Colonic mucosa (tissue), 4 donors: ENCODE measurements at regions not wholly inside any gene's neighbourhood (a gene's known extent, or its start where the extent isn't known, plus 50 kb on each side); places are given as distances from the start of the nearest gene placed in this dataset.

ENCODE experiments used
- DNase-seq: peaks from one replicate; pipeline ENCODE4 v3.0.0-alpha.2; 2020
- H3K27ac ChIP-seq: fragments of 200-600 bp; one replicate; pipeline ENCODE4 v1.8.0; 2021
- H3K27me3 ChIP-seq: fragments of 200-600 bp; one replicate; pipeline ENCODE4 v1.8.0; 2021
- H3K36me3 ChIP-seq: fragments of 200-600 bp; one replicate; pipeline ENCODE4 v1.8.0; 2021
- H3K4me1 ChIP-seq: fragments of 200-600 bp; one replicate; pipeline ENCODE4 v1.8.0; 2021; ENCODE audit warnings: mild to moderate bottlenecking
- H3K4me3 ChIP-seq: fragments of 200-600 bp; one replicate; pipeline ENCODE4 v1.8.0; 2021
- H3K9ac ChIP-seq, 2 donors: one replicate each; pipeline ENCODE4 v1.7.0; 2013; ENCODE audit warnings: control low read depth in 2 of 2, low read depth in 2 of 2, low read length in 2 of 2
- H3K9me3 ChIP-seq: fragments of 200-600 bp; one replicate; pipeline ENCODE4 v1.8.0; 2021
- CTCF ChIP-seq: fragments of 200-600 bp; IDR thresholded peaks from one replicate; pipeline ENCODE4 v1.8.0; 2022; ENCODE audit warnings: antibody characterized with exemption, mild to moderate bottlenecking
- intact Hi-C: fragments of 100-400 bp; cut with DNase I; formaldehyde crosslinking; loops from one replicate; pipeline ENCODE4 v1.14.1; 2022
- donor health status: healthy.
- donor health status: DM: no; HTN: no; CAD: no.
- donor health status: DM: no; HTN: no; CAD: no.

GRCh38 chr16:61277849-61278248, 758.4 kb downstream of the CDH8 start:
- DNase-seq: no peak
- Histone ChIP-seq H3K36me3 (no peaks in the 10 kb centered on the region), H3K9ac (no peak overlapping the region), H3K27ac (no peak overlapping the region), H3K27me3 (no peaks in the 10 kb centered on the region), H3K4me1 (no peaks in the 10 kb centered on the region), H3K4me3 (no peak overlapping the region), H3K9me3 (no peaks in the 10 kb centered on the region)
- TF ChIP-seq CTCF: no peak
- intact Hi-C loops: no loop called here

DNA sequence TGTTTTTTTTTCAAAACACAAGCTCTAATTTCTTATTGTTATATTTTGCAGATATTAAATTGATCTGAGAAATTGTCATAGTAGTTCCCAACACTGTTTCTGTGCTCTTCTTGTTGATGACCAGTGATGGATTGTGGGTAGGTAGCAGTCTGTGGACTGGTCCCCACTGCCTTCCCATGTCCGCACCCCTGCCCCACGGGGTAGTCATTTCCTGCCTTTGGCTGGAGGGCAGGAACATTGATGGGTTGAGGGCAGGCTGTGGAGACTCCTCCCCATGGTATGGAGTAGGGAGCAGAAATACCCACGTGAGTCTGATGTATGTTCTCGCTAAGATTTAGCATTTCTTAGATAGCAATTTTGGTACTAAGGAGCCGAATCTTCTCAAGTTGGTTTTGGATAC, 762.0 kb downstream of the CDH8 start:
- Histone ChIP-seq H3K27me3 (no peaks in the 10 kb centered on the region), H3K36me3 (no peaks in the 10 kb centered on the region), H3K27ac (no peak overlapping the region), H3K4me1 (no peaks in the 10 kb centered on the region), H3K9ac (no peak overlapping the region), H3K4me3 (no peak overlapping the region), H3K9me3 (no peaks in the 10 kb centered on the region)
- TF ChIP-seq CTCF: no peak
- intact Hi-C loops: no loop called here
- DNase-seq: no peak

GRCh38 chr16:61270726-61271125, 765.5 kb downstream of the CDH8 start:
- no peak for TF ChIP-seq CTCF
- Histone ChIP-seq H3K9ac (no peak overlapping the region), H3K9me3 (no peaks in the 10 kb centered on the region), H3K27me3 (no peaks in the 10 kb centered on the region), H3K36me3 (no peaks in the 10 kb centered on the region), H3K4me3 (no peak overlapping the region), H3K4me1 (no peaks in the 10 kb centered on the region), H3K27ac (no peak overlapping the region)
- intact Hi-C loops: no loop called here
- DNase-seq: no peak

DNA sequence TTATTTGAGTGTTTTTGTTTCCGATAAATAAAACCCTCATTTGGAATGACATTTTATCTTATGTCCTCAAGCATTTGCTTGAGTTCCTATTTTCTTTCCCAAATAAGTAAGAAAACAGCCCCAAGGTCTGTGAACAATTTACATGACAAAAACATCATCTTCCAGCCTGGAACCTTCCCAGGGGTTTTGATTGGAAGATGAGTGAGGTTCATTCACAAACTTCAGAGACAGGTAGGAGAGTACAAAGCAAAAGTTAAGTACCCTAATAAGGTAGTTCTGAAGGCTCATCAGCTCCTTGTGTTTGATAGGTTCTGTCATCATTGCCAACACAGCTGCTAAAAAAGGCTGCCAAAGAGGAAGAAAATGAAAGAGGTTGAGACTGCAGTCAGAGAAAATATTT, 772.8 kb downstream of the CDH8 start:
- H3K9me3 ChIP-seq: no peaks in the 10 kb centered on the region
- intact Hi-C loops: no loop called here

DNA sequence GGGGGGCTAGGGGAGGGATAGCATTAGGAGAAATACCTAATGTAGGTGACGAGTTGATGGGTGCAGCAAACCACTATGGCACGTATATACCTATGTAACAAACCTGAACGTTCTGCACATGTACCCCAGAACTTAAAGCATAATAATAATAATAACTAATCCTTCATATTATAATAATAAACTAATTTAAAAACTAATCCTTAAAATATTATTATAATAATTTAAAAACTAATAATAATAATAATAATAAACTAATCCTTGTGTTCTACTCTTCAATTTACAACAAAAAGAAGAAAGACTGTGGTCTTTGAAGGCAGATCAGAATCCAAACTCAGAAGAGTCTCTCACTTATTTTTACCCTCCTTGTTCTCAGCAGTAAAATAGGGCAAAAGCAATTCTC, 774.9 kb downstream of the CDH8 start:
- H3K27ac ChIP-seq: no peak overlapping the region
- intact Hi-C loops: no loop called here
- no peaks in the 10 kb centered on the region for H3K36me3 ChIP-seq
- no peaks in the 10 kb centered on the region for H3K4me1 ChIP-seq
- no peak overlapping the region for H3K9ac ChIP-seq
- no peaks in the 10 kb centered on the region for H3K9me3 ChIP-seq
- no peak for DNase-seq
- H3K4me3 ChIP-seq: no peak overlapping the region
- no peaks in the 10 kb centered on the region for H3K27me3 ChIP-seq
- TF ChIP-seq CTCF: no peak

More for the DNA sequence above, 772.8 kb downstream of the CDH8 start:
- DNase-seq: no peak
- Histone ChIP-seq H3K36me3 (no peaks in the 10 kb centered on the region), H3K27me3 (no peaks in the 10 kb centered on the region), H3K27ac (no peak overlapping the region), H3K4me3 (no peak overlapping the region), H3K9ac (no peak overlapping the region), H3K4me1 (no peaks in the 10 kb centered on the region)
- TF ChIP-seq CTCF: no peak

DNA sequence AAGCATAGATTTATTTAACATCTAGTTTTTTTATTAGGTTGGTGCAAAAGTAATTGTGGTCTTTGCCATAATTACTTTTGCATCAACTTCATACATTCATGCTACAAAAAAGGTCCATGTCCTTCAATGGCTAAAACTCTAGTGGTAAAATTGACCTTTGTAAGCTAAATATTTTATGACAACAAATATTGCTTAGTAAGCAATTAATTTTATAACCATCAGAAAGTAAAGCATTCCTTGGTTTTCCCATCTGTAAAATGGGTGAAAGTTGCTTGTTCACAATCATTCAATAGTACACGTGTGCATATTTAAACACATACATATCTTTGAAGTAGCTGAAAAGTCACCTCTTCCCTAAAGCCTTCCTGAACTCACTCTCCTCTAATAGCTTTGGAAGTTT, 789.6 kb downstream of the CDH8 start:
- intact Hi-C loops: no loop called here
- DNase-seq: no peak
- Histone ChIP-seq H3K27ac (no peak overlapping the region), H3K9me3 (no peaks in the 10 kb centered on the region), H3K27me3 (no peaks in the 10 kb centered on the region), H3K36me3 (no peaks in the 10 kb centered on the region), H3K9ac (no peak overlapping the region), H3K4me3 (no peak overlapping the region), H3K4me1 (no peaks in the 10 kb centered on the region)
- no peak for TF ChIP-seq CTCF
